Cardiac fibroblast (primary cell): ENCODE measurements at regions not wholly inside any gene's neighbourhood (a gene's known extent, or its start where the extent isn't known, plus 50 kb on each side); places are given as distances from the start of the nearest gene placed in this dataset.

Experiments used
- DNase-seq, 2 donors: peaks; one replicate each; pipeline versions ENCODE4 v3.0.0 to v3.0.0-alpha.2; 2010; ENCODE audit warnings: low read depth in 2 of 2
- H3K4me3 ChIP-seq, 2 donors: replicated peaks in 1 of 2; 1 replicate in 1 of 2; 2 replicates in 1 of 2; pipeline ENCODE4 v1.5.1; 2011; ENCODE audit warnings: low read depth in 2 of 2, low read length in 2 of 2, mild to moderate bottlenecking in 2 of 2, moderate library complexity in 1 of 2
- TF ChIP-seq, protein P1 (sequence below): IDR thresholded peaks from one replicate; pipeline ENCODE4 v1.5.1; 2011; ENCODE audit warnings: low read depth, mild to moderate bottlenecking, low read length, inconsistent platforms

DNA sequence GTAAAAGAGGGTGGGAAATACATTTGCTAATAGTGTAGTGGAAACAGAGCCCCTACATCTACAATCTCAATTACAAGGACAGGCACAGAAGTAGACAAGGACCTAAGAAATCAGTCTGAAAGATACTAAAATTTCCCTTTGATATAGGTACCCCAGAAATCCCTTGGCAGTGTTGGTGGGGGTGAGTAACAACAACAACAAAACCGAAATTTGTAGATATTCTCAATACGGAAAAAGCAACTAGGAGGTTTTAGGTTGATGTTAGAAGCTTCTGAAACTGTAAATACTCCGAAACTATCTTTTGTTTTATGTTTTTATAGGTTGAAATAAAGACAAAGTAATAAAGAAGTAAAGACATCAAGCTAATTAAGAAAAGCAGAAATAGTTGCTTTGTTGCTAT is 323.1 kb upstream of the CBLB start:
- TF ChIP-seq, protein P1, sequence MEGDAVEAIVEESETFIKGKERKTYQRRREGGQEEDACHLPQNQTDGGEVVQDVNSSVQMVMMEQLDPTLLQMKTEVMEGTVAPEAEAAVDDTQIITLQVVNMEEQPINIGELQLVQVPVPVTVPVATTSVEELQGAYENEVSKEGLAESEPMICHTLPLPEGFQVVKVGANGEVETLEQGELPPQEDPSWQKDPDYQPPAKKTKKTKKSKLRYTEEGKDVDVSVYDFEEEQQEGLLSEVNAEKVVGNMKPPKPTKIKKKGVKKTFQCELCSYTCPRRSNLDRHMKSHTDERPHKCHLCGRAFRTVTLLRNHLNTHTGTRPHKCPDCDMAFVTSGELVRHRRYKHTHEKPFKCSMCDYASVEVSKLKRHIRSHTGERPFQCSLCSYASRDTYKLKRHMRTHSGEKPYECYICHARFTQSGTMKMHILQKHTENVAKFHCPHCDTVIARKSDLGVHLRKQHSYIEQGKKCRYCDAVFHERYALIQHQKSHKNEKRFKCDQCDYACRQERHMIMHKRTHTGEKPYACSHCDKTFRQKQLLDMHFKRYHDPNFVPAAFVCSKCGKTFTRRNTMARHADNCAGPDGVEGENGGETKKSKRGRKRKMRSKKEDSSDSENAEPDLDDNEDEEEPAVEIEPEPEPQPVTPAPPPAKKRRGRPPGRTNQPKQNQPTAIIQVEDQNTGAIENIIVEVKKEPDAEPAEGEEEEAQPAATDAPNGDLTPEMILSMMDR, result no peak
- no peak for DNase-seq

DNA sequence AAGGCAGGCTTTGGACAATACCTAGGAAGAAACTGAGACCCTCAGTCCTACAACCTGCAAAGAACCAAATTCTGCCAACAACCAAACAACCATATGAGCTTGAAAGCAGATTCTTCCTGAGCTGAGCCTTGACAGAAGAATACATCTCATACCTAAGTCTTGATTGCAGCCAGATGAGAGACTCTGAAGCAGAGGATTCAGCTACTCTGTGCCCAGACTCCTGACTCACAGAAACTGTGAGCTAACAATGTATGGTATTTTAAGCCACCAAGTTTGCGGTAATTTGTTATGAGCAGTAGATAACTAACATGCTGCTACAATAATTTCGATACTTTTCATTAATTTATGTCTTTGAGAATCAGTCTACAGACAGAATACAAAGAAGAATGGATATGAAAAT is 325.1 kb upstream of the CBLB start:
- TF ChIP-seq, protein P1, result no peak
- no peak overlapping the region for H3K4me3 ChIP-seq
- DNase-seq, result no peak

More for the DNA sequence above, 323.1 kb upstream of the CBLB start:
- no peak overlapping the region for H3K4me3 ChIP-seq

DNA sequence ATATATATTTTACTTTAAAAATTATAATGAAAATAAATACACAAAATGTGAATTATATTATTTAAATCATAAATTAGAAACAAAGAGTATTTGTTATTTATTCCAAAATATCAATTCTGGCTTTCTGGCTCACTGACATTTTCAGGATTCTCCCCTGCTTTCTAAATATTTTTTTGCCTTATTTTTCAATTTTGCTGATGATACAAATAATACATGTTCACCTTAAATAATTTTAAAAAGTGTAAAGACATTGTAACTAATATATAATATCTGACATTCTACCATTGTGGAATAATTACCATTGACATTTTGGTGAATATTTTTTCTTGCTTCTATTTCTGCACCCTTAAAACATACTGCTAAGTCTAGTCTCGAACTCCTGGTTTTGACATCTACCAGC is 325.9 kb upstream of the CBLB start:
- no peak for DNase-seq
- TF ChIP-seq, protein P1, result no peak
- H3K4me3 ChIP-seq, result no peak overlapping the region

DNA sequence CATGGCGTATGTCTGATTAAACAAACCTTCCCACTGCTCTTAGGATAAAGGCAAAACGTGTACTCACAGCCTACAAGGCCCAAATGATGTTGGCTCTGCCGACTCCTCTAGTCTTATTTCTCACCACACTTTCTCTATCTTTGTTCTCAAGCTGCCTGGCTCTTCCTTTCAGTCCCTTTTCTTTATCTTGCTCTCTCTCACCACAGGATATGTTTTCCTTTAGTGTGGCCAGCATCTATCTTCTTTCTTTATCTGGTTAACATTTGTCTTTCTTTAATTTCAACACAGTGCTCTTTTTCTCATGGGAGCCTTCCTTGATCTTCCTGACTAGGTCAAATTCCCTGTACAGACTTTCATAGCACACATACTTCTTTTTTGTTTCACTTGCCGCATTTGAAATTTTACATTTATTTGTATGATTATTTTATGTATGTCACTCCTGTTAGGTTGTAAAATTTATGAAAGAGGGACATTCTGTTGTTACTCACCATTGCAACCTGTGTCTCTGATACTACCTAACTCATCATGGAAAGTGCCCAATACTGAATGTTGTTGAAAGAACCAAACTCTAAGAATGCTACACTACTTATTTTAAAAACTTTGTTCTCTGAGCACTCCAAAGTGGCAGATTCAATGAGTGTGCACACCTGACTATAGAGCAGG is 328.9 kb upstream of the CBLB start:
- TF ChIP-seq, protein P1, result no peak
- peak in 1 of 2 donors; percentile 49 for DNase-seq
- no peak overlapping the region for H3K4me3 ChIP-seq

DNA sequence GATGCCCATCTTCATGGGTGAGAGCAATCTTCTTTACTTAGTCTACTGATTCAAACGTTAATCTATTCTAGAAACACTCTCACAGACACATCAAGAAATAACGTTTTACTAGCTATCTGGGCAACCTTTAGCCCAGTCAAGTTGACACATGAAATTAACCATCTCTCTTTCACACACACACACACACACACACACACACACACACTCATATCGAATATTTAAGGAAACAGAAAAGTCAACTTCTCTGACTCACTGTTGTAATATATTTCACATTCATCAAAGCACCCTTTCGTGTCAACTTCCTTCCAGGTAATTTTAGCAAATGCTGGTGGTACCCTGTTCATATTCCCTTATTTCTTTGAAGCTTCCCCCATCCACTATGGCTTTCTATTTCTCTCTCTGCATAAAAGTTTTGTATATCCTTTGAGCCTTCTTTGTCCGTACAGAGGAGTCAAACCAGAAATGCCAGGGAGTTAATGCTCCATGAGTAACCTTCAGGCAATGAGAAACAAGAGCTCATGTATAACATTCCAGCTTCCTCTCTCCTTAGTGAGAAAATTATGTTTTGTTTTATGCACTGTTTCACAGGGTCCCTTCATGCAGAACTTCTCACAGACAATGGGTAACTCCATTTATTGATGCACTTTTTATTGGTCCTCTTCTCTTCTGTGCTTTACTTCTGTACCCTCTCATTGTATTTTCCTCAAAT is 335.5 kb upstream of the CBLB start:
- H3K4me3 ChIP-seq, result no peak overlapping the region
- TF ChIP-seq, protein P1, result no peak
- DNase-seq, result no peak

DNA sequence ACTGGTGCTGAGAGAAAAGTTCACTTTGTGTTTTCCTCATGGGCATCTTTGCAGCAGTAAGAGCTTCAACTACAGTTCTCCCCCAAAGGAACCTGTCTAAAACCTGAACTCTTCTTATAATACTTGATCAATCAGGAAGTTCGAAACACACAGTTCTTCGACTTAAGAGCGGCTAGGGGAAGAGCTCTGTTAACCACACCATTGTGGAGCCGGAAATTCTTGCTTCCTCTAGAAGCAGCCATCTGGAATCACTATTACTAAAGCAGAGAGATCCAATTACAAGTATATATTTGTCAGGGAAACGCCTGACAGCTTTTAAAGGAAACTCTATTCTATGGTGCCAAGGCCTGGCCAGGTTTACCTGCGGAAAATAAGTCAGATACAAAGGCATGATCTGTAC is 337.3 kb upstream of the CBLB start:
- H3K4me3 ChIP-seq, result no peak overlapping the region
- TF ChIP-seq, protein P1, result no peak
- peak; percentile 18 to 31 for DNase-seq
